HEK293T (cell line): ENCODE measurements at regions not wholly inside any gene's neighbourhood (a gene's known extent, or its start where the extent isn't known, plus 50 kb on each side); places are given as distances from the start of the nearest gene placed in this dataset.

Experiments used
- CTCF ChIA-PET: fragments of 350-600 bp; formaldehyde crosslinking; extraction: SDS; loops from one replicate; lab custom pipeline; 2021; ENCODE audit warnings: antibody characterized with exemption, inconsistent platforms; lab: Yijun Ruan, JAX
- POLR2A ChIA-PET: fragments of 350-600 bp; formaldehyde crosslinking; extraction: SDS; loops from one replicate; lab custom pipeline; 2020; ENCODE audit warnings: antibody characterized with exemption, inconsistent platforms; lab: Yijun Ruan, JAX
- DNase-seq: peaks from one replicate; pipeline ENCODE4 v3.0.0; 2012; ENCODE audit warnings: mixed read lengths; ENCODE audit errors: extremely low spot score
- ARNT ChIP-seq: fragments of 450-650 bp; IDR thresholded peaks from 2 replicates; pipeline ENCODE4 v1.6.1; 2017; ENCODE audit warnings: mild to moderate bottlenecking
- BHLHE40 ChIP-seq: fragments of 450-650 bp; IDR thresholded peaks from 2 replicates; pipeline ENCODE4 v1.6.1; 2016; ENCODE audit warnings: mild to moderate bottlenecking, moderate library complexity, borderline replicate concordance
- CTBP1 ChIP-seq: fragments of 450-650 bp; IDR thresholded peaks from 2 replicates; pipeline ENCODE4 v1.6.1; 2016; ENCODE audit warnings: borderline replicate concordance
- ELF4 ChIP-seq: fragments of 450-650 bp; IDR thresholded peaks from 2 replicates; pipeline ENCODE4 v1.6.1; 2017; ENCODE audit warnings: antibody characterized with exemption
- FOXA1 ChIP-seq: fragments of 450-650 bp; IDR thresholded peaks from 2 replicates; pipeline ENCODE4 v1.6.1; 2016; ENCODE audit warnings: mild to moderate bottlenecking
- FOXK2 ChIP-seq: fragments of 450-650 bp; IDR thresholded peaks from 2 replicates; pipeline ENCODE4 v1.6.1; 2016; ENCODE audit warnings: mild to moderate bottlenecking
- FOXM1 ChIP-seq: fragments of 450-650 bp; IDR thresholded peaks from 2 replicates; pipeline ENCODE4 v1.6.1; 2017; ENCODE audit warnings: mild to moderate bottlenecking, borderline replicate concordance
- HDGF ChIP-seq: fragments of 450-650 bp; IDR thresholded peaks from 2 replicates; pipeline ENCODE4 v1.6.1; 2017; ENCODE audit warnings: antibody characterized with exemption, borderline replicate concordance
- L3MBTL2 ChIP-seq: fragments of 450-650 bp; conservative IDR thresholded peaks from 2 replicates; pipeline ENCODE4 v1.6.1; 2016; ENCODE audit warnings: mild to moderate bottlenecking
- LEF1 ChIP-seq: fragments of 450-650 bp; IDR thresholded peaks from 2 replicates; pipeline ENCODE4 v1.6.1; 2017; ENCODE audit warnings: mild to moderate bottlenecking, borderline replicate concordance
- NFRKB ChIP-seq: fragments of 450-650 bp; IDR thresholded peaks from 2 replicates; pipeline ENCODE4 v1.6.1; 2016; ENCODE audit warnings: mild to moderate bottlenecking, moderate library complexity
- PKNOX1 ChIP-seq: fragments of 450-650 bp; IDR thresholded peaks from 2 replicates; pipeline ENCODE4 v1.6.1; 2016
- SP1 ChIP-seq: fragments of 450-650 bp; IDR thresholded peaks from 2 replicates; pipeline ENCODE4 v1.6.1; 2017
- SUZ12 ChIP-seq: fragments of 450-650 bp; IDR thresholded peaks from 2 replicates; pipeline ENCODE4 v1.6.1; 2016; ENCODE audit warnings: mild to moderate bottlenecking
- TARDBP ChIP-seq: fragments of 450-650 bp; IDR thresholded peaks from 2 replicates; pipeline ENCODE4 v1.6.1; 2016
- ZNF384 ChIP-seq: fragments of 450-650 bp; IDR thresholded peaks from 2 replicates; pipeline ENCODE4 v1.6.1; 2016

- ChIA-PET POLR2A (no interaction called here), CTCF (no interaction called here)
- TF ChIP-seq PKNOX1, result no peak
- TF ChIP-seq ARNT, result no peak
- DNase-seq, result no peak
Measured at GRCh38 chr5:128895122-128895521, 70.2 kb upstream of the SLC27A6 start.

GRCh38 chr5:128896675-128897074, 68.6 kb upstream of the SLC27A6 start:
- TF ChIP-seq SUZ12, result no peak
- no peak for TF ChIP-seq HDGF
- TF ChIP-seq ZNF384, result no peak
- TF ChIP-seq SP1, result no peak
- TF ChIP-seq L3MBTL2, result no peak
- no peak for TF ChIP-seq ELF4
- TF ChIP-seq NFRKB, result no peak
- TF ChIP-seq CTBP1, result no peak
- no peak for TF ChIP-seq LEF1
- TF ChIP-seq FOXM1, result no peak
- TF ChIP-seq ARNT, result no peak
- no peak for TF ChIP-seq FOXA1
- no peak for TF ChIP-seq TARDBP
- TF ChIP-seq FOXK2, result no peak
- TF ChIP-seq PKNOX1, result no peak
- TF ChIP-seq BHLHE40, result no peak
- ChIA-PET POLR2A (no interaction called here), CTCF (interaction anchor here (0.6 kb wide), 1 partner anchor 8 kb away, joined by 3 read pairs; no protein-coding TSS in a partner anchor)
- no peak for DNase-seq

- no peak for DNase-seq
- ChIA-PET CTCF (no interaction called here), POLR2A (no interaction called here)
- TF ChIP-seq FOXA1 (no peak), ELF4 (no peak), CTBP1 (no peak), SP1 (no peak), LEF1 (no peak), FOXK2 (no peak)
Measured at GRCh38 chr5:128903550-128903949, 61.7 kb upstream of the SLC27A6 start.

GRCh38 chr5:128904805-128905567, 60.3 kb upstream of the SLC27A6 start:
- POLR2A ChIA-PET, result interaction anchor here (0.6 kb wide), 1 partner anchor 16 kb away, joined by 3 read pairs; no protein-coding TSS in a partner anchor
- DNase-seq, result no peak
- no peak for TF ChIP-seq FOXA1
- TF ChIP-seq HDGF, result no peak
- TF ChIP-seq ZNF384, result no peak
- TF ChIP-seq CTBP1, result no peak
- TF ChIP-seq SP1, result no peak
- TF ChIP-seq ARNT, result no peak
- TF ChIP-seq PKNOX1, result no peak
- TF ChIP-seq SUZ12, result no peak
- TF ChIP-seq TARDBP, result no peak
- no peak for TF ChIP-seq BHLHE40
- no peak for TF ChIP-seq LEF1
- no peak for TF ChIP-seq ELF4
- no peak for TF ChIP-seq FOXK2
- TF ChIP-seq L3MBTL2, result no peak
- TF ChIP-seq FOXM1, result no peak
- TF ChIP-seq NFRKB, result no peak
- CTCF ChIA-PET, result interaction anchor here (0.8 to 1.1 kb wide), 2 partner anchors 9 to 194 kb away, joined by 3 to 4 read pairs; no protein-coding TSS in a partner anchor

- ChIA-PET CTCF (interaction anchor here (0.8 to 1.1 kb wide), 2 partner anchors 192 to 193 kb away, joined by 3 to 4 read pairs; no protein-coding TSS in a partner anchor), POLR2A (interaction anchor here (0.6 kb wide), 1 partner anchor 17 kb away, joined by 3 read pairs; no protein-coding TSS in a partner anchor)
- TF ChIP-seq SP1, result no peak
- no peak for TF ChIP-seq BHLHE40
- TF ChIP-seq ZNF384, result no peak
- TF ChIP-seq LEF1, result no peak
- no peak for TF ChIP-seq ELF4
- peak; percentile 50 for DNase-seq
Measured at GRCh38 chr5:128905568-128906110, 59.6 kb upstream of the SLC27A6 start.

GRCh38 chr5:128913551-128913950, 51.7 kb upstream of the SLC27A6 start:
- ChIA-PET POLR2A (no interaction called here), CTCF (no interaction called here)
- no peak for DNase-seq
- TF ChIP-seq SUZ12 (no peak), NFRKB (no peak), FOXM1 (no peak), ELF4 (no peak), FOXA1 (no peak), PKNOX1 (no peak), ARNT (no peak), TARDBP (no peak), FOXK2 (no peak), L3MBTL2 (no peak), CTBP1 (no peak), LEF1 (no peak), HDGF (no peak), ZNF384 (no peak), SP1 (no peak), BHLHE40 (no peak)
